A549 (cell line): ENCODE measurements at regions not wholly inside any gene's neighbourhood (a gene's known extent, or its start where the extent isn't known, plus 50 kb on each side); places are given as distances from the start of the nearest gene placed in this dataset.

Experiments used
- ATAC-seq, 2 experiments: fragments of 200-7000 bp in 1 of 2; fragments of >200 bp in 1 of 2; cut with Nextera tagmentation in 1 of 2; cut with Tn5 transposase in 1 of 2; 3 replicates each; pipeline versions ENCODE4 v1.8.0 to v1.9.1; 2018 to 2020; ENCODE audit warnings: mild to moderate bottlenecking in 1 of 2, moderate library complexity in 1 of 2
- CTCF ChIA-PET: fragments of 300-600 bp; sonication (Branson Sonifier 250); formaldehyde crosslinking; extraction: SDS; loops from one replicate; lab custom pipeline; 2021; ENCODE audit warnings: antibody characterized with exemption, inconsistent platforms; lab: Yijun Ruan, JAX
- POLR2A ChIA-PET: fragments of 350-600 bp; formaldehyde crosslinking; extraction: SDS; loops from one replicate; lab custom pipeline; 2021; ENCODE audit warnings: antibody characterized with exemption, inconsistent platforms; lab: Yijun Ruan, JAX
- DNase-seq, 2 experiments: peaks; one replicate each; pipeline versions ENCODE4 v3.0.0 to v3.0.0-alpha.2; 2011 to 2016; ENCODE audit warnings: low read depth in 1 of 2, low spot score in 1 of 2
- FAIRE-seq: peaks from 2 replicates; lab custom pipeline; 2011; peaks lifted over from hg19 to GRCh38; lab: Jason Lieb, UNC
- H3K27ac ChIP-seq, 2 experiments: fragments of >200 bp; sonication (Bioruptor Twin); formaldehyde crosslinking; 3 replicates each; pipeline ENCODE4 v1.5.1; 2016 to 2017
- H3K4me1 ChIP-seq: fragments of >200 bp; sonication (Bioruptor Twin); formaldehyde crosslinking; 3 replicates; pipeline ENCODE4 v1.6.1; 2016
- H3K4me2 ChIP-seq: fragments of >200 bp; sonication (Bioruptor Twin); formaldehyde crosslinking; 3 replicates; pipeline ENCODE4 v1.6.1; 2016
- H3K4me3 ChIP-seq: fragments of >200 bp; sonication (Bioruptor Twin); formaldehyde crosslinking; 3 replicates; pipeline ENCODE4 v1.5.1; 2016
- H3K9me3 ChIP-seq: fragments of >200 bp; sonication (Bioruptor Twin); formaldehyde crosslinking; 3 replicates; pipeline ENCODE4 v1.6.1; 2016
- BCL3 ChIP-seq: fragments of >200 bp; sonication (Bioruptor Twin); formaldehyde crosslinking; IDR thresholded peaks from 3 replicates; pipeline ENCODE4 v1.6.1; 2016
- CBX2 ChIP-seq: fragments of 200-600 bp; sonication (generic); IDR thresholded peaks from 2 replicates; pipeline ENCODE4 v1.6.1; 2016; ENCODE audit warnings: low read depth, mild to moderate bottlenecking, borderline replicate concordance
- CBX8 ChIP-seq: fragments of 200-600 bp; sonication (generic); IDR thresholded peaks from 2 replicates; pipeline ENCODE4 v1.6.1; 2016
- CEBPB ChIP-seq, 2 experiments: fragments of >200 bp in 1 of 2; sonication (Bioruptor Twin) in 1 of 2; formaldehyde crosslinking in 1 of 2; IDR thresholded peaks; 2 replicates each; pipeline ENCODE4 v1.6.1; 2012 to 2016
- CHD2 ChIP-seq: fragments of 150-350 bp; IDR thresholded peaks from 2 replicates; pipeline ENCODE4 v1.6.1; 2014; ENCODE audit warnings: low read length; ENCODE audit not compliant: partially characterized antibody
- CHD4 ChIP-seq: fragments of 200-600 bp; sonication (generic); IDR thresholded peaks from 2 replicates; pipeline ENCODE4 v1.6.1; 2016; ENCODE audit warnings: antibody characterized with exemption, mild to moderate bottlenecking, borderline replicate concordance
- CTCF ChIP-seq: fragments of >200 bp; sonication (Bioruptor Twin); formaldehyde crosslinking; IDR thresholded peaks from 3 replicates; pipeline ENCODE4 v1.5.1; 2016
- EP300 ChIP-seq, 2 experiments: fragments of >200 bp; sonication (Bioruptor Twin); formaldehyde crosslinking; IDR thresholded peaks; 2 replicates in 1 of 2; 3 replicates in 1 of 2; pipeline ENCODE4 v1.6.1; 2016 to 2017
- HDAC2 ChIP-seq: fragments of 200-600 bp; sonication (generic); IDR thresholded peaks from 2 replicates; pipeline ENCODE4 v1.6.1; 2016
- HMGXB4 ChIP-seq: fragments of 250-450 bp; sonication (Bioruptor Pico); IDR thresholded peaks from 2 replicates; pipeline ENCODE4 v1.5.0; 2021; ENCODE audit warnings: mild to moderate bottlenecking, moderate library complexity, borderline replicate concordance
- HOXA7 ChIP-seq: fragments of 250-450 bp; sonication (Bioruptor Pico); IDR thresholded peaks from 2 replicates; pipeline ENCODE4 v1.5.0; 2020; ENCODE audit warnings: mild to moderate bottlenecking, moderate library complexity
- HOXB13 ChIP-seq: fragments of 250-450 bp; sonication (Bioruptor Pico); IDR thresholded peaks from 2 replicates; pipeline ENCODE4 v1.5.0; 2020; ENCODE audit warnings: low read depth, mild to moderate bottlenecking, moderate library complexity
- HOXB5 ChIP-seq: fragments of 250-450 bp; sonication (Bioruptor Pico); IDR thresholded peaks from 2 replicates; pipeline ENCODE4 v1.5.0; 2020; ENCODE audit warnings: mild to moderate bottlenecking, moderate library complexity
- JUN ChIP-seq, 2 experiments: fragments of >200 bp; sonication (Bioruptor Twin); formaldehyde crosslinking; IDR thresholded peaks; 2 replicates in 1 of 2; 3 replicates in 1 of 2; pipeline ENCODE4 v1.6.1; 2016 to 2017
- JUNB ChIP-seq: fragments of >200 bp; sonication (Bioruptor Twin); formaldehyde crosslinking; IDR thresholded peaks from 2 replicates; pipeline ENCODE4 v1.6.1; 2016
- KDM1A ChIP-seq: fragments of 200-600 bp; sonication (generic); IDR thresholded peaks from 2 replicates; pipeline ENCODE4 v1.6.1; 2016; ENCODE audit warnings: low read depth, mild to moderate bottlenecking
- MAX ChIP-seq: IDR thresholded peaks from 2 replicates; pipeline ENCODE4 v1.6.1; 2012
- MAZ ChIP-seq: fragments of 150-350 bp; IDR thresholded peaks from 2 replicates; pipeline ENCODE4 v1.6.1; 2014; ENCODE audit warnings: antibody characterized with exemption, low read depth, low read length, borderline replicate concordance
- NR3C1 ChIP-seq: fragments of >200 bp; sonication (Bioruptor Twin); formaldehyde crosslinking; IDR thresholded peaks from 3 replicates; pipeline ENCODE4 v1.6.1; 2017
- PBX3 ChIP-seq: IDR thresholded peaks from 2 replicates; pipeline ENCODE4 v1.6.1; 2012
- POLR2A ChIP-seq: IDR thresholded peaks from 2 replicates; pipeline ENCODE4 v1.6.1; 2012; ENCODE audit warnings: mild to moderate bottlenecking, low read length
- POLR2AphosphoS2 ChIP-seq: conservative IDR thresholded peaks from 2 replicates; pipeline ENCODE4 v1.6.1; 2012; ENCODE audit warnings: low read length, improper control_type of control experiment, inconsistent platforms
- RAD21 ChIP-seq, 2 experiments: fragments of >200 bp in 1 of 2; sonication (Bioruptor Twin) in 1 of 2; formaldehyde crosslinking in 1 of 2; IDR thresholded peaks in 1 of 2; conservative IDR thresholded peaks in 1 of 2; 2 replicates in 1 of 2; 3 replicates in 1 of 2; pipeline ENCODE4 v1.6.1; 2012 to 2018; ENCODE audit warnings: inconsistent platforms in 1 of 2
- REST ChIP-seq: fragments of 200-600 bp; sonication (generic); IDR thresholded peaks from 2 replicates; pipeline ENCODE4 v1.6.1; 2016; ENCODE audit warnings: antibody characterized with exemption, mild to moderate bottlenecking, moderate library complexity
- RNF2 ChIP-seq: fragments of 200-600 bp; sonication (generic); IDR thresholded peaks from 2 replicates; pipeline ENCODE4 v1.6.1; 2016; ENCODE audit warnings: low read depth, mild to moderate bottlenecking, antibody characterized with exemption, moderate library complexity, borderline replicate concordance
- SMC3 ChIP-seq: fragments of >200 bp; sonication (Bioruptor Twin); formaldehyde crosslinking; IDR thresholded peaks from 3 replicates; pipeline ENCODE4 v1.6.1; 2018; ENCODE audit warnings: inconsistent platforms
- ZFP36 ChIP-seq: fragments of 450-650 bp; IDR thresholded peaks from 2 replicates; pipeline ENCODE4 v1.6.1; 2014; ENCODE audit warnings: borderline replicate concordance; ENCODE audit not compliant: partially characterized antibody
- ZNF302 ChIP-seq: fragments of 250-450 bp; sonication (Bioruptor Pico); IDR thresholded peaks from 2 replicates; pipeline ENCODE4 v1.9.0; 2021; ENCODE audit warnings: inconsistent platforms, mild to moderate bottlenecking, moderate library complexity
- WGBS: methylation state at CpG from one replicate; pipeline ENCODE4 v1.1.6; 2017; ENCODE audit errors: missing lambda C conversion rate; 5-methylcytosine and 5-hydroxymethylcytosine counted together

GRCh38 chr17:34843682-34844081 lies 117.6 kb downstream of the CCT6B start (continued):
- TF ChIP-seq REST (no peak), NR3C1 (no peak)

GRCh38 chr17:34842235-34842634 lies 119.0 kb downstream of the CCT6B start:
- 0 out of 3 replicates have a peak, but pooled peaks cover 5% of the 10 kb centered on the region for H3K9me3 ChIP-seq
- DNase-seq: no peak
- H3K4me3 ChIP-seq: no peak overlapping the region
- no peak overlapping the region for H3K27ac ChIP-seq
- H3K4me2 ChIP-seq: no peak overlapping the region
- ATAC-seq: no peak
- no peak for FAIRE-seq
- POLR2A ChIA-PET: no interaction called here
- no peaks in the 10 kb centered on the region for H3K4me1 ChIP-seq
- no peak for TF ChIP-seq POLR2AphosphoS2
- no peak for TF ChIP-seq JUNB
- no peak for TF ChIP-seq MAX
- no peak for TF ChIP-seq CHD4
- TF ChIP-seq HOXB13 (CRISPR knock-in tag): no peak
- no peak for TF ChIP-seq JUN (IDR thresholded peaks at IDR 0.05)
- TF ChIP-seq RNF2: no peak
- TF ChIP-seq CBX2: no peak
- TF ChIP-seq ZNF302 (CRISPR knock-in tag): no peak
- TF ChIP-seq SMC3: no peak
- no peak for TF ChIP-seq EP300 (IDR thresholded peaks at IDR 0.05)
- TF ChIP-seq HMGXB4: no peak
- TF ChIP-seq RAD21 (conservative IDR thresholded peaks at IDR 0.05 in 1 of 2, IDR thresholded peaks at IDR 0.05 in 1 of 2): no peak
- WGBS: 45% methylated on average over 5 of the region's 5 CpGs
- CTCF ChIA-PET: interaction anchor here (0.6 to 1.6 kb wide), 4 partner anchors 10 to 184 kb away, joined by 3 to 6 read pairs (median 4); no protein-coding TSS in a partner anchor

- DNase-seq (no peak), FAIRE-seq (no peak)
- TF ChIP-seq RNF2 (no peak), BCL3 (no peak), CBX8 (no peak), ZFP36 (no peak), MAZ (no peak), POLR2A (no peak), CEBPB (IDR thresholded peaks at IDR 0.05) (no peak), CHD2 (no peak), HDAC2 (no peak), PBX3 (no peak), HOXB5 (no peak), CBX2 (no peak), NR3C1 (no peak), CTCF (no peak), KDM1A (no peak), EP300 (IDR thresholded peaks at IDR 0.05) (no peak), HOXA7 (CRISPR knock-in tag) (no peak)
These were observed 119.8 kb downstream of the CCT6B start for GRCh38 chr17:34841467-34841866.

More at GRCh38 chr17:34841467-34841866, 119.8 kb downstream of the CCT6B start:
- Histone ChIP-seq H3K4me3 (no peak overlapping the region), H3K4me2 (no peak overlapping the region), H3K27ac (no peak overlapping the region), H3K4me1 (no peaks in the 10 kb centered on the region), H3K9me3 (0 out of 3 replicates have a peak, but pooled peaks cover 5% of the 10 kb centered on the region)
- peak in 1 of 2 experiments; percentile 64; a peak in 3 of 6 replicates for ATAC-seq
- CTCF ChIA-PET: interaction anchor here (1.3 to 1.6 kb wide), 4 partner anchors 10 to 15 kb away, joined by 3 to 6 read pairs (median 6); no protein-coding TSS in a partner anchor
- 36% methylated on average over 1 of the region's 1 CpG for WGBS
- POLR2A ChIA-PET: no interaction called here
